PC-9 (cell line): ENCODE measurements at regions not wholly inside any gene's neighbourhood (a gene's known extent, or its start where the extent isn't known, plus 50 kb on each side); places are given as distances from the start of the nearest gene placed in this dataset.

Experiments
- EZH2 ChIP-seq: fragments of 200-600 bp; sonication (generic); IDR thresholded peaks from 2 replicates; pipeline ENCODE4 v1.8.0; 2017; ENCODE audit warnings: antibody characterized with exemption, low read depth
- TF ChIP-seq, protein P1 (sequence below): fragments of 200-600 bp; sonication (generic); conservative IDR thresholded peaks from 2 replicates; pipeline ENCODE4 v1.6.1; 2017; ENCODE audit warnings: mixed run types, antibody characterized with exemption, mild to moderate bottlenecking, moderate library complexity

GRCh38 chrX:98296129-98296528 is 1412.4 kb downstream of the RPA4 start:
- TF ChIP-seq, protein P1, sequence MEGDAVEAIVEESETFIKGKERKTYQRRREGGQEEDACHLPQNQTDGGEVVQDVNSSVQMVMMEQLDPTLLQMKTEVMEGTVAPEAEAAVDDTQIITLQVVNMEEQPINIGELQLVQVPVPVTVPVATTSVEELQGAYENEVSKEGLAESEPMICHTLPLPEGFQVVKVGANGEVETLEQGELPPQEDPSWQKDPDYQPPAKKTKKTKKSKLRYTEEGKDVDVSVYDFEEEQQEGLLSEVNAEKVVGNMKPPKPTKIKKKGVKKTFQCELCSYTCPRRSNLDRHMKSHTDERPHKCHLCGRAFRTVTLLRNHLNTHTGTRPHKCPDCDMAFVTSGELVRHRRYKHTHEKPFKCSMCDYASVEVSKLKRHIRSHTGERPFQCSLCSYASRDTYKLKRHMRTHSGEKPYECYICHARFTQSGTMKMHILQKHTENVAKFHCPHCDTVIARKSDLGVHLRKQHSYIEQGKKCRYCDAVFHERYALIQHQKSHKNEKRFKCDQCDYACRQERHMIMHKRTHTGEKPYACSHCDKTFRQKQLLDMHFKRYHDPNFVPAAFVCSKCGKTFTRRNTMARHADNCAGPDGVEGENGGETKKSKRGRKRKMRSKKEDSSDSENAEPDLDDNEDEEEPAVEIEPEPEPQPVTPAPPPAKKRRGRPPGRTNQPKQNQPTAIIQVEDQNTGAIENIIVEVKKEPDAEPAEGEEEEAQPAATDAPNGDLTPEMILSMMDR: no peak
- TF ChIP-seq EZH2: no peak
